ENCODE measurements at regions not wholly inside any gene's neighbourhood (a gene's known extent, or its start where the extent isn't known, plus 50 kb on each side); places are given as distances from the start of the nearest gene placed in this dataset.

DNA sequence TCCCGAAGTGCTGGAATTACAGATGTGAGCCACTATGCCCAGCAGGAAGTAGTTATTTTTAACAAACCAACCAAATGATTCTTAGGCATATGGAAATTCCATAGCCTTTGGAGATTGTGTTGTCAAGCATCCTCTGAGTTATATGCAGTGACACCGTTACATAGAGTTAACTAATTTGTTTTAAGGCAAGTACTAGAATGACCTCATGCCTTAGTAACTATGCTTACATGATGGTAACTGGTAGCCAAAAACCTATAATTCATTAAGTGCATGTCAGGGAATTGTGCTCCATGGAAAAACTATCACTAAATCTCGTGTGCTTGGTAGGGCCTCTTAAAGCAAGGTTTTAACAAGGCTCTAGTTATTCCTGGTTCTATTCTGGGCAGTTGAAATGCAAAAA is 392.8 kb downstream of the TUSC7 start:
- TF ChIP-seq, protein P1, sequence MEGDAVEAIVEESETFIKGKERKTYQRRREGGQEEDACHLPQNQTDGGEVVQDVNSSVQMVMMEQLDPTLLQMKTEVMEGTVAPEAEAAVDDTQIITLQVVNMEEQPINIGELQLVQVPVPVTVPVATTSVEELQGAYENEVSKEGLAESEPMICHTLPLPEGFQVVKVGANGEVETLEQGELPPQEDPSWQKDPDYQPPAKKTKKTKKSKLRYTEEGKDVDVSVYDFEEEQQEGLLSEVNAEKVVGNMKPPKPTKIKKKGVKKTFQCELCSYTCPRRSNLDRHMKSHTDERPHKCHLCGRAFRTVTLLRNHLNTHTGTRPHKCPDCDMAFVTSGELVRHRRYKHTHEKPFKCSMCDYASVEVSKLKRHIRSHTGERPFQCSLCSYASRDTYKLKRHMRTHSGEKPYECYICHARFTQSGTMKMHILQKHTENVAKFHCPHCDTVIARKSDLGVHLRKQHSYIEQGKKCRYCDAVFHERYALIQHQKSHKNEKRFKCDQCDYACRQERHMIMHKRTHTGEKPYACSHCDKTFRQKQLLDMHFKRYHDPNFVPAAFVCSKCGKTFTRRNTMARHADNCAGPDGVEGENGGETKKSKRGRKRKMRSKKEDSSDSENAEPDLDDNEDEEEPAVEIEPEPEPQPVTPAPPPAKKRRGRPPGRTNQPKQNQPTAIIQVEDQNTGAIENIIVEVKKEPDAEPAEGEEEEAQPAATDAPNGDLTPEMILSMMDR (conservative IDR thresholded peaks at IDR 0.05) = no peak
- Histone ChIP-seq H3K9ac (ENCODE audit: extremely low read depth, low read length, poor library complexity, severe bottlenecking) (no peak overlapping the region), H3K27ac (ENCODE audit: low read depth, low read length) (no peak overlapping the region), H3K27me3 (ENCODE audit: control insufficient read depth, insufficient read depth, low read length, poor library complexity, severe bottlenecking) (no peaks in the 10 kb centered on the region), H3K9me3 (ENCODE audit: control insufficient read depth, low read length) (peaks cover 7% of the 10 kb centered on the region), H3K4me3 (ENCODE audit: low read length) (no peak overlapping the region), H3K4me1 (ENCODE audit: control insufficient read depth, insufficient read depth, low read length) (no peaks in the 10 kb centered on the region), H3K36me3 (ENCODE audit: control insufficient read depth, insufficient read depth, low read length) (no peaks in the 10 kb centered on the region)
- DNase-seq = no peak
- H3K36me3 Mint-ChIP-seq (ENCODE audit: low read depth) = no peaks in the 10 kb centered on the region
- no peaks in the 10 kb centered on the region for H3K4me1 Mint-ChIP-seq
- no peak overlapping the region for H3K27ac Mint-ChIP-seq
- no peak overlapping the region for H3K4me3 Mint-ChIP-seq
- peaks cover 2% of the 10 kb centered on the region for H3K9me3 Mint-ChIP-seq
- WGBS, 2 experiments (ENCODE audit: insufficient coverage in 1 of 2, insufficient read length in 1 of 2) = 93 to 94% methylated on average over 3 of the region's 3 CpGs
- no peaks in the 10 kb centered on the region for H3K27me3 Mint-ChIP-seq (ENCODE audit: insufficient read depth)

DNA sequence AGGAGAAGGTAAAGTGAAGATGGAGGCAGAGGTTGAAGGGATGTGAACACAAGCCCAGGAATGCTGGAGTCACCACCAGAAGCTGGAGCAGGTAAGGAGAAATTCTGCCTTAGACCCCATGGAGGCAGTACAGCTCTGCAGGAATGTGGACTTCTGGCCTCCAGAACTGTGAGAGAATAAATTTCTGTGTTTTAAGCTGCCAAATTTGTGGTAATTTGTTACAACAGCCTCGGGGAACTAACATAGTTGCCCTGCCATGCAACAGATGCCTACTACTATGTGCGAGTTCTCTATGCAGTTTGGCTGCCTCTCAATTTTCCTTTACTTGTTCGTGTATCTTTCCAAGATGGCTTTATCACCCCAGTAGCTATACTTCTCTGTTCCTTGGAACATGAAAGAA is 394.1 kb downstream of the TUSC7 start:
- no peak for DNase-seq
- Histone ChIP-seq H3K9ac (ENCODE audit: extremely low read depth, low read length, poor library complexity, severe bottlenecking) (no peak overlapping the region), H3K4me3 (ENCODE audit: low read length) (no peak overlapping the region), H3K4me1 (ENCODE audit: control insufficient read depth, insufficient read depth, low read length) (no peaks in the 10 kb centered on the region), H3K36me3 (ENCODE audit: control insufficient read depth, insufficient read depth, low read length) (no peaks in the 10 kb centered on the region), H3K27ac (ENCODE audit: low read depth, low read length) (no peak overlapping the region), H3K27me3 (ENCODE audit: control insufficient read depth, insufficient read depth, low read length, poor library complexity, severe bottlenecking) (no peaks in the 10 kb centered on the region), H3K9me3 (ENCODE audit: control insufficient read depth, low read length) (peaks cover 7% of the 10 kb centered on the region)
- H3K36me3 Mint-ChIP-seq (ENCODE audit: low read depth) = no peaks in the 10 kb centered on the region
- no peaks in the 10 kb centered on the region for H3K27me3 Mint-ChIP-seq (ENCODE audit: insufficient read depth)
- no peaks in the 10 kb centered on the region for H3K4me1 Mint-ChIP-seq
- 90 to 92% methylated on average over 3 of the region's 3 CpGs for WGBS, 2 experiments (ENCODE audit: insufficient coverage in 1 of 2, insufficient read length in 1 of 2)
- H3K9me3 Mint-ChIP-seq = peaks cover 2% of the 10 kb centered on the region
- no peak overlapping the region for H3K27ac Mint-ChIP-seq
- TF ChIP-seq, protein P1 (conservative IDR thresholded peaks at IDR 0.05) = peak; percentile 32
- no peak overlapping the region for H3K4me3 Mint-ChIP-seq

DNA sequence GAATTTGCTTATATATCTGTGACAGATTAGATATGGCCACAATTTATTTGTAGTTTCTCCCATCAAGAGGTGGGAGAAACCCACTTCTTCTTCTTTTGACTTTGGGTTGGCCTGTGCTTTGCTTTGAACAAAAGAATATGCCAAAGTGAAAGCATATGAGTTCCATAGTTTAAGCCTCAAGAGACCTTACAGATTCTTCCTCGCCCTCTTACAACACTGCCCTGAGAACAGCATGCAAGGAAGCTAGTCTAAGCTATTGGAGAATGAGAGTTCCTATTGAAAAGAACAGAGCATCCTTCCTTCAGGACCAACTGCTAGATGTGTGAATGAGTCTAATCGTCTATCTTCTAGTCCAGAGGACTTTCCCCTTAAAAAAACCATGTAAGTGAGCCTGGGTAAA is 394.8 kb downstream of the TUSC7 start:
- WGBS, 2 experiments (ENCODE audit: insufficient coverage in 1 of 2, insufficient read length in 1 of 2) = 75 to 100% methylated on average over 2 of the region's 2 CpGs
- H3K4me1 Mint-ChIP-seq = no peaks in the 10 kb centered on the region
- Histone ChIP-seq H3K9ac (ENCODE audit: extremely low read depth, low read length, poor library complexity, severe bottlenecking) (no peak overlapping the region), H3K9me3 (ENCODE audit: control insufficient read depth, low read length) (peaks cover 7% of the 10 kb centered on the region), H3K27ac (ENCODE audit: low read depth, low read length) (no peak overlapping the region), H3K4me3 (ENCODE audit: low read length) (no peak overlapping the region), H3K36me3 (ENCODE audit: control insufficient read depth, insufficient read depth, low read length) (no peaks in the 10 kb centered on the region), H3K4me1 (ENCODE audit: control insufficient read depth, insufficient read depth, low read length) (no peaks in the 10 kb centered on the region), H3K27me3 (ENCODE audit: control insufficient read depth, insufficient read depth, low read length, poor library complexity, severe bottlenecking) (no peaks in the 10 kb centered on the region)
- no peak overlapping the region for H3K27ac Mint-ChIP-seq
- no peak for DNase-seq
- peaks cover 2% of the 10 kb centered on the region for H3K9me3 Mint-ChIP-seq
- H3K36me3 Mint-ChIP-seq (ENCODE audit: low read depth) = no peaks in the 10 kb centered on the region
- TF ChIP-seq, protein P1 (conservative IDR thresholded peaks at IDR 0.05) = no peak
- no peak overlapping the region for H3K4me3 Mint-ChIP-seq
- no peaks in the 10 kb centered on the region for H3K27me3 Mint-ChIP-seq (ENCODE audit: insufficient read depth)

Measured in endodermal cell (in vitro differentiated cells).